Glutamatergic neuron (in vitro differentiated cells): ENCODE measurements at regions not wholly inside any gene's neighbourhood (a gene's known extent, or its start where the extent isn't known, plus 50 kb on each side); places are given as distances from the start of the nearest gene placed in this dataset.

Source experiments
- DNase-seq: peaks from one replicate; pipeline ENCODE4 v3.0.0; 2022
- H3K27ac Mint-ChIP-seq: one replicate; pipeline ENCODE4 v1.8.0; 2020; ENCODE audit warnings: mild to moderate bottlenecking, mixed read lengths, inconsistent platforms; ENCODE audit not compliant: unreplicated experiment
- H3K27me3 Mint-ChIP-seq: one replicate; pipeline ENCODE4 v1.8.0; 2020; ENCODE audit warnings: mild to moderate bottlenecking, moderate library complexity, mixed read lengths, inconsistent platforms; ENCODE audit not compliant: unreplicated experiment
- H3K36me3 Mint-ChIP-seq: one replicate; pipeline ENCODE4 v1.8.0; 2020; ENCODE audit warnings: mild to moderate bottlenecking, mixed read lengths, inconsistent platforms; ENCODE audit not compliant: unreplicated experiment
- H3K4me1 Mint-ChIP-seq: one replicate; pipeline ENCODE4 v1.8.0; 2020; ENCODE audit warnings: mild to moderate bottlenecking, low read depth, mixed read lengths, inconsistent platforms; ENCODE audit not compliant: unreplicated experiment
- H3K4me3 Mint-ChIP-seq: one replicate; pipeline ENCODE4 v1.8.0; 2020; ENCODE audit warnings: mild to moderate bottlenecking, mixed read lengths, inconsistent platforms; ENCODE audit not compliant: unreplicated experiment
- H3K9me3 Mint-ChIP-seq: one replicate; pipeline ENCODE4 v1.8.0; 2020; ENCODE audit warnings: mild to moderate bottlenecking, moderate library complexity, mixed read lengths, inconsistent platforms; ENCODE audit not compliant: unreplicated experiment
- CTCF ChIP-seq: fragments of 200-600 bp; sonication (generic); IDR thresholded peaks from one replicate; pipeline ENCODE4 v1.5.0; 2021; ENCODE audit not compliant: partially characterized antibody, unreplicated experiment

GRCh38 chrX:134180601-134181274 lies 56.2 kb upstream of the CCDC160 start:
- Mint-ChIP-seq H3K36me3 (no peaks in the 10 kb centered on the region), H3K4me3 (no peak overlapping the region), H3K9me3 (no peaks in the 10 kb centered on the region), H3K27ac (no peak overlapping the region), H3K4me1 (peaks cover 2% of the 10 kb centered on the region), H3K27me3 (no peaks in the 10 kb centered on the region)
- no peak for DNase-seq
- TF ChIP-seq CTCF: no peak

GRCh38 chrX:134181275-134181660 lies 55.7 kb upstream of the CCDC160 start:
- Mint-ChIP-seq H3K4me3 (no peak overlapping the region), H3K27me3 (no peaks in the 10 kb centered on the region), H3K4me1 (peaks cover 2% of the 10 kb centered on the region), H3K27ac (no peak overlapping the region), H3K9me3 (no peaks in the 10 kb centered on the region), H3K36me3 (no peaks in the 10 kb centered on the region)
- no peak for DNase-seq
- no peak for TF ChIP-seq CTCF

GRCh38 chrX:134183665-134184064 lies 53.3 kb upstream of the CCDC160 start:
- Mint-ChIP-seq H3K4me3 (no peak overlapping the region), H3K4me1 (peaks cover 3% of the 10 kb centered on the region), H3K27ac (no peak overlapping the region), H3K36me3 (no peaks in the 10 kb centered on the region), H3K27me3 (no peaks in the 10 kb centered on the region), H3K9me3 (no peaks in the 10 kb centered on the region)
- DNase-seq: no peak
- no peak for TF ChIP-seq CTCF

- Mint-ChIP-seq H3K27me3 (no peaks in the 10 kb centered on the region), H3K4me3 (no peak overlapping the region), H3K36me3 (no peaks in the 10 kb centered on the region), H3K4me1 (peaks cover 3% of the 10 kb centered on the region), H3K27ac (no peak overlapping the region), H3K9me3 (no peaks in the 10 kb centered on the region)
- no peak for DNase-seq
- TF ChIP-seq CTCF: no peak
Observed at GRCh38 chrX:134184936-134185335, 52.0 kb upstream of the CCDC160 start.

GRCh38 chrX:134186362-134187121 lies 50.4 kb upstream of the CCDC160 start:
- H3K36me3 Mint-ChIP-seq: no peaks in the 10 kb centered on the region
- H3K4me3 Mint-ChIP-seq: no peak overlapping the region
- H3K4me1 Mint-ChIP-seq: peaks cover 8% of the 10 kb centered on the region
- no peaks in the 10 kb centered on the region for H3K9me3 Mint-ChIP-seq
- TF ChIP-seq CTCF: no peak
- no peaks in the 10 kb centered on the region for H3K27me3 Mint-ChIP-seq
- DNase-seq: no peak
- H3K27ac Mint-ChIP-seq: no peak overlapping the region
